GM21360 (cell line): ENCODE measurements at regions not wholly inside any gene's neighbourhood (a gene's known extent, or its start where the extent isn't known, plus 50 kb on each side); places are given as distances from the start of the nearest gene placed in this dataset.
"Not testable (repeated sequence)": the region's sequence is repeated elsewhere in the genome, so short reads cannot be mapped to it uniquely, and the experiment has no call there.

Source experiments
- ATAC-seq: cut with Tn5 transposase; IDR thresholded peaks from one replicate; pipeline ENCODE4 v1.9.1; 2021; ENCODE audit warnings: mild to moderate bottlenecking, moderate library complexity; ENCODE audit not compliant: unreplicated experiment

GRCh38 chr4:152072906-152073305 lies 312.1 kb upstream of the GATB start:
- ATAC-seq: no peak

GRCh38 chr4:152072001-152072485 lies 311.2 kb upstream of the GATB start:
- no peak for ATAC-seq

- no peak for ATAC-seq
Measured at GRCh38 chr4:152070854-152071253, 310.0 kb upstream of the GATB start.

- no peak for ATAC-seq
Measured at GRCh38 chr4:152068866-152069265, 308.1 kb upstream of the GATB start.

- no peak for ATAC-seq
Measured at GRCh38 chr4:152065545-152065944, 304.7 kb upstream of the GATB start.

GRCh38 chr4:152064753-152065152 lies 303.9 kb upstream of the GATB start:
- ATAC-seq: no peak

- no peak for ATAC-seq
Measured at GRCh38 chr4:152064282-152064681, 303.5 kb upstream of the GATB start.

GRCh38 chr4:152063621-152064240 lies 302.9 kb upstream of the GATB start:
- no peak for ATAC-seq

- ATAC-seq: no peak
Measured at GRCh38 chr4:152062936-152063620, 302.3 kb upstream of the GATB start.

- no peak for ATAC-seq
Measured at GRCh38 chr4:152054731-152055130, 293.9 kb upstream of the GATB start.

- no peak for ATAC-seq
Measured at GRCh38 chr4:152052451-152053057, 291.7 kb upstream of the GATB start.

- ATAC-seq: not testable (repeated sequence)
Measured at GRCh38 chr4:152051332-152051731, 290.5 kb upstream of the GATB start.

GRCh38 chr4:152050106-152050505 lies 289.3 kb upstream of the GATB start:
- ATAC-seq: no peak

GRCh38 chr4:152047451-152047850 lies 286.6 kb upstream of the GATB start:
- no peak for ATAC-seq

GRCh38 chr4:152045807-152046571 lies 285.2 kb upstream of the GATB start:
- no peak for ATAC-seq

- ATAC-seq: no peak
Measured at GRCh38 chr4:152045449-152045806, 284.6 kb upstream of the GATB start.

GRCh38 chr4:152044331-152045036 lies 283.7 kb upstream of the GATB start:
- ATAC-seq: no peak

GRCh38 chr4:152041295-152041694 lies 280.5 kb upstream of the GATB start:
- ATAC-seq: no peak

GRCh38 chr4:152039691-152040090 lies 278.9 kb upstream of the GATB start:
- no peak for ATAC-seq

- ATAC-seq: no peak
Measured at GRCh38 chr4:152039023-152039481, 278.2 kb upstream of the GATB start.

- no peak for ATAC-seq
Measured at GRCh38 chr4:152038238-152038637, 277.4 kb upstream of the GATB start.
